ENCODE measurements at regions not wholly inside any gene's neighbourhood (a gene's known extent, or its start where the extent isn't known, plus 50 kb on each side); places are given as distances from the start of the nearest gene placed in this dataset.
"Not testable (repeated sequence)": the region's sequence is repeated elsewhere in the genome, so short reads cannot be mapped to it uniquely, and the experiment has no call there.

DNA sequence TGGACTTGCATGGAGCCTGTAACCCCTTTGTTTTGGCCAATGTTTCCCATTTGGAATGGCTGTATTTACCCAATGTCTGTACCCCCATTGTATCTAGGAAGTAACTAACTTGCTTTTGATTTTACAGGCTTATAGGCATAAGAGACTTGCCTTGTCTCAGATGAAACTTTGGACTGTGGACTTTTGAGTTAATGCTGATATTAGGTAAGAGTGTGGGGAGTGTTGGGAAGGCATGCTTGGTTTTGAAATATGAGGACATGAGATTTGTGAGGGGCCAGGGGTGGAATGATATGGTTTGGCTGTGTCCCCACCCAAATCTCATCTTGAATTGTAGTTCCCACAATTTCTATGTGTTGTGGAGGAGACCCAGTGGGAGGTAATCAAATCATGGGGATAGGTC is 76.7 kb upstream of the CADPS start:
- H3K79me2 ChIP-seq (ENCODE audit: control insufficient read depth in 1 of 2, insufficient read depth in 2 of 2, low read length in 2 of 2): peaks cover 3 to 32% of the 10 kb centered on the region in 2 experiments; a peak in 3 of 4 replicates
- H3K18ac ChIP-seq (ENCODE audit: extremely low read depth, low read length); H3K56ac ChIP-seq (replicated peaks; ENCODE audit: insufficient read length, low read depth, low read length); H3K23ac ChIP-seq (ENCODE audit: insufficient read length); H2AK5ac ChIP-seq (ENCODE audit: low read depth, low read length); H3K9me3 ChIP-seq (ENCODE audit: insufficient read depth in 2 of 2, low read depth in 1 of 2, low read length in 1 of 2); H2BK20ac ChIP-seq (ENCODE audit: low read length); H2BK120ac ChIP-seq (replicated peaks; ENCODE audit: low read depth, low read length); H3K9ac ChIP-seq (replicated peaks in 1 of 4; ENCODE audit: extremely low read depth in 1 of 4, low read depth in 3 of 4, low read length in 3 of 4); H3K4ac ChIP-seq (replicated peaks; ENCODE audit: insufficient read length, low read depth, low read length); DNase-seq (ENCODE audit: low read depth in 1 of 2, low spot score in 2 of 2); H2BK12ac ChIP-seq (ENCODE audit: low read depth, low read length); H2AFZ ChIP-seq (ENCODE audit: low read length); H4K5ac ChIP-seq (ENCODE audit: insufficient read length, low read depth, low read length); H4K20me1 ChIP-seq (replicated peaks in 1 of 2; ENCODE audit: control insufficient read depth in 1 of 2, insufficient read depth in 2 of 2, low read length in 2 of 2); H3K79me1 ChIP-seq (ENCODE audit: low read depth, low read length); H2BK15ac ChIP-seq (ENCODE audit: low read length); H3K27ac ChIP-seq (ENCODE audit: low read depth, low read length); H4K91ac ChIP-seq (replicated peaks; ENCODE audit: insufficient read length, low read length); H3K4me1 ChIP-seq (replicated peaks in 1 of 4; ENCODE audit: control insufficient read depth in 3 of 4, insufficient read depth in 4 of 4, low read length in 3 of 4); H3K27me3 ChIP-seq (replicated peaks in 1 of 4; ENCODE audit: control insufficient read depth in 3 of 4, extremely low read depth in 1 of 4, insufficient read depth in 3 of 4, low read length in 3 of 4); FAIRE-seq; H3K14ac ChIP-seq (ENCODE audit: insufficient read length); H3K23me2 ChIP-seq (ENCODE audit: low read depth, low read length); H4K8ac ChIP-seq (ENCODE audit: extremely low read depth, insufficient read depth, low read length): not testable (repeated sequence)
- peaks cover 2 to 48% (median 14%) of the 10 kb centered on the region in 4 experiments; a peak in 5 of 8 replicates for H3K36me3 ChIP-seq (ENCODE audit: control insufficient read depth in 2 of 4, insufficient read depth in 4 of 4, low read length in 3 of 4)
- peak overlapping the region; percentile 24 to 64 (median 46); a peak in 6 of 8 replicates for H3K4me3 ChIP-seq (ENCODE audit: extremely low read depth in 1 of 4, insufficient read depth in 2 of 4, low read depth in 3 of 4, low read length in 4 of 4)
- CTCF ChIA-PET (ENCODE audit: partially characterized antibody): interaction anchor here (1.3 kb wide), 1 partner anchor 286 kb away, joined by 4 read pairs; no protein-coding TSS in a partner anchor
- POLR2A ChIA-PET (ENCODE audit: partially characterized antibody): interaction anchor here (1.0 to 3.3 kb wide), 7 partner anchors 9 to 276 kb away, joined by 4 to 21 read pairs (median 5); no protein-coding TSS in a partner anchor
- H3K4me2 ChIP-seq (ENCODE audit: insufficient read depth in 1 of 2, low read depth in 2 of 2, low read length in 2 of 2): peak overlapping the region; percentile 59 to 88
- H2BK5ac ChIP-seq (ENCODE audit: low read depth, low read length): 0 out of 2 replicates have a peak overlapping the region, but pooled peaks have one; percentile 79
